K562 (cell line): ENCODE measurements at regions not wholly inside any gene's neighbourhood (a gene's known extent, or its start where the extent isn't known, plus 50 kb on each side); places are given as distances from the start of the nearest gene placed in this dataset.

Experiments
- ATAC-seq: fragments of 200-7000 bp; cut with Tn5 transposase; 3 replicates; pipeline ENCODE4 v1.9.1; 2020; ENCODE audit warnings: moderate library complexity
- BruUV-seq: library from RNA; stranded (reverse); fragments of 400-500 nt; replicated peaks from 2 replicates; lab custom pipeline; 2021; lab: Mats Ljungman, UMichigan
- CTCF ChIA-PET: fragments of 300-600 bp; formaldehyde crosslinking; extraction: SDS; loops from one replicate; lab custom pipeline; 2021; ENCODE audit warnings: low intra/inter-chr PET ratio; lab: Yijun Ruan, JAX
- POLR2A ChIA-PET: fragments of 300-600, 350-650 bp; sonication (Branson Sonifier 250); formaldehyde crosslinking; extraction: SDS; loops from one replicate; lab custom pipeline; 2021; ENCODE audit warnings: antibody characterized with exemption, inconsistent platforms; lab: Yijun Ruan, JAX
- DNase-seq, 4 experiments: peaks; one replicate each; pipeline versions ENCODE4 v3.0.0 to v3.0.0-alpha.2; 2011 to 2018; ENCODE audit warnings: low spot score in 3 of 4, mixed read lengths in 3 of 4; ENCODE audit errors: extremely low read depth in 1 of 4
- FAIRE-seq: peaks from 2 replicates; lab custom pipeline; 2011; peaks lifted over from hg19 to GRCh38; lab: Jason Lieb, UNC
- H2AFZ ChIP-seq: 2 replicates; pipeline ENCODE4 v1.6.0; 2011; ENCODE audit warnings: low read depth, low read length, control low read depth, inconsistent platforms
- H3K27ac ChIP-seq: fragments of 200-600 bp; 3 replicates; pipeline ENCODE4 v1.8.0; 2011; ENCODE audit warnings: low read depth, mild to moderate bottlenecking, control low read depth, inconsistent platforms, low read length, moderate library complexity, mixed read lengths; ENCODE audit errors: extremely low read depth
- H3K27me3 ChIP-seq, 2 experiments: fragments of 300-600 bp in 1 of 2; 2 replicates in 1 of 2; 3 replicates in 1 of 2; pipeline versions ENCODE4 v1.6.0 to v1.8.0; 2011; ENCODE audit warnings: inconsistent platforms in 2 of 2, low read length in 2 of 2, mild to moderate bottlenecking in 1 of 2, mixed read lengths in 1 of 2, moderate library complexity in 1 of 2; ENCODE audit not compliant: control insufficient read depth in 2 of 2, insufficient read depth in 2 of 2
- H3K36me3 ChIP-seq: fragments of 300-600 bp; 3 replicates; pipeline ENCODE4 v1.8.0; 2011; ENCODE audit warnings: mild to moderate bottlenecking, low read length, inconsistent platforms; ENCODE audit not compliant: control insufficient read depth, insufficient read depth
- H3K4me1 ChIP-seq, 2 experiments: fragments of 200-600 bp in 1 of 2; replicated peaks in 1 of 2; 2 replicates in 1 of 2; 3 replicates in 1 of 2; pipeline versions ENCODE4 v1.5.1 to v1.8.0; 2011; ENCODE audit warnings: inconsistent platforms in 2 of 2, low read length in 2 of 2, mild to moderate bottlenecking in 1 of 2, mixed read lengths in 1 of 2, moderate library complexity in 1 of 2; ENCODE audit not compliant: control insufficient read depth in 2 of 2, insufficient read depth in 2 of 2
- H3K4me2 ChIP-seq: 2 replicates; pipeline ENCODE4 v1.6.1; 2011; ENCODE audit warnings: low read length, control low read depth, inconsistent platforms, mixed read lengths; ENCODE audit not compliant: insufficient read depth
- H3K4me3 ChIP-seq: fragments of 200-600 bp; sonication (generic), shearing (Covaris generic); 2 replicates; pipeline ENCODE4 v1.5.1; 2016; ENCODE audit warnings: control low read depth, inconsistent platforms
- H3K79me2 ChIP-seq: fragments of 200-600 bp; 3 replicates; pipeline ENCODE4 v1.8.0; 2011; ENCODE audit warnings: low read length, inconsistent platforms; ENCODE audit not compliant: control insufficient read depth, insufficient read depth
- H3K9ac ChIP-seq, 2 experiments: 2 replicates each; pipeline versions ENCODE4 v1.6.0 to v1.6.1; 2011; ENCODE audit warnings: low read depth in 2 of 2, low read length in 2 of 2, control low read depth in 1 of 2, inconsistent platforms in 1 of 2, mild to moderate bottlenecking in 1 of 2, mixed read lengths in 1 of 2; ENCODE audit not compliant: insufficient read depth in 1 of 2
- H3K9me1 ChIP-seq: one replicate; pipeline ENCODE4 v1.6.0; 2011; ENCODE audit warnings: inconsistent platforms, mild to moderate bottlenecking, low read length, moderate library complexity; ENCODE audit not compliant: control insufficient read depth, insufficient read depth
- H3K9me3 ChIP-seq: replicated peaks from 2 replicates; pipeline ENCODE4 v1.5.1; 2011; ENCODE audit warnings: low read depth, low read length, inconsistent platforms; ENCODE audit not compliant: control insufficient read depth, insufficient read depth
- H4K20me1 ChIP-seq: replicated peaks from 2 replicates; pipeline ENCODE4 v1.6.1; 2011; ENCODE audit warnings: low read length, inconsistent platforms, mixed read lengths; ENCODE audit not compliant: control insufficient read depth, insufficient read depth
- BRD9 ChIP-seq: fragments of 450-650 bp; IDR thresholded peaks from 2 replicates; pipeline ENCODE4 v1.6.1; 2018; ENCODE audit warnings: low read depth; ENCODE audit not compliant: partially characterized antibody
- C11orf30 ChIP-seq: fragments of 450-650 bp; IDR thresholded peaks from 2 replicates; pipeline ENCODE4 v1.6.1; 2016; ENCODE audit warnings: low read depth, mild to moderate bottlenecking
- CAMTA2 ChIP-seq: fragments of 250-450 bp; sonication (Bioruptor Pico); conservative IDR thresholded peaks from 2 replicates; pipeline ENCODE4 v1.5.1; 2022
- DNMT1 ChIP-seq: fragments of 450-650 bp; IDR thresholded peaks from 2 replicates; pipeline ENCODE4 v1.6.1; 2016; ENCODE audit warnings: antibody characterized with exemption, mild to moderate bottlenecking
- ELF4 ChIP-seq: fragments of 450-650 bp; formaldehyde crosslinking; IDR thresholded peaks from 2 replicates; pipeline ENCODE4 v1.4.0; 2022; ENCODE audit warnings: missing genetic modification characterization
- EP300 ChIP-seq: IDR thresholded peaks from 2 replicates; pipeline ENCODE4 v1.6.1; 2012; ENCODE audit warnings: low read length, improper control_type of control experiment
- GABPB1 ChIP-seq: sonication (generic); formaldehyde crosslinking; IDR thresholded peaks from 2 replicates; pipeline ENCODE4 v1.8.0; 2022; ENCODE audit warnings: mild to moderate bottlenecking, missing genetic modification reagents
- HCFC1 ChIP-seq: IDR thresholded peaks from 2 replicates; pipeline ENCODE4 v1.6.1; 2012; ENCODE audit warnings: low read depth, low read length, improper control_type of control experiment
- KHSRP ChIP-seq: fragments of 450-650 bp; IDR thresholded peaks from 2 replicates; pipeline ENCODE4 v1.6.1; 2017
- MYNN ChIP-seq, 2 experiments: sonication (generic); formaldehyde crosslinking in 1 of 2; IDR thresholded peaks; 2 replicates each; pipeline versions ENCODE4 v1.5.0 to v1.6.1; 2016 to 2020; ENCODE audit warnings: antibody characterized with exemption in 1 of 2, missing genetic modification reagents in 1 of 2
- RUNX1 ChIP-seq: sonication (generic); IDR thresholded peaks from 2 replicates; pipeline ENCODE4 v1.6.1; 2016; ENCODE audit warnings: antibody characterized with exemption, low read depth
- SIN3B ChIP-seq: fragments of 450-650 bp; IDR thresholded peaks from 2 replicates; pipeline ENCODE4 v1.6.1; 2017; ENCODE audit warnings: low read depth, mild to moderate bottlenecking, moderate library complexity
- SMC3 ChIP-seq: conservative IDR thresholded peaks from 2 replicates; pipeline ENCODE4 v1.6.1; 2011; ENCODE audit warnings: low read depth, low read length, improper control_type of control experiment; ENCODE audit not compliant: insufficient read depth
- THRAP3 ChIP-seq: fragments of 450-650 bp; IDR thresholded peaks from 2 replicates; pipeline ENCODE4 v1.6.1; 2016; ENCODE audit warnings: mild to moderate bottlenecking, inconsistent platforms, borderline replicate concordance
- TSC22D4 ChIP-seq: fragments of 450-650 bp; IDR thresholded peaks from 2 replicates; pipeline ENCODE4 v1.6.1; 2016; ENCODE audit warnings: missing genetic modification characterization, missing biosample characterization, control low read depth
- in situ Hi-C: fragments of 300-500 bp; cut with MboI; formaldehyde crosslinking; loops from 4 replicates; pipeline ENCODE4 v1.15.0; 2018; ENCODE audit warnings: inconsistent platforms, mixed read lengths
- intact Hi-C: fragments of 100-400 bp; cut with micrococcal nuclease; formaldehyde crosslinking; loops from 2 replicates; pipeline ENCODE4 v1.14.2; 2022
- TF ChIP-seq, protein P1 (sequence below): fragments of 450-650 bp; IDR thresholded peaks from 2 replicates; pipeline ENCODE4 v1.6.1; 2016
- TF ChIP-seq, protein P2 (sequence below): fragments of 250-450 bp; sonication (Bioruptor Pico); IDR thresholded peaks from 2 replicates; pipeline ENCODE4 v1.5.0; 2021; ENCODE audit warnings: mild to moderate bottlenecking, moderate library complexity

GRCh38 chr21:41635874-41636273, 127.9 kb upstream of the TMPRSS2 start:
- TF ChIP-seq BRD9 (no peak), CAMTA2 (CRISPR knock-in tag) (no peak), SMC3 (no peak), SIN3B (no peak), EP300 (no peak), GABPB1 (CRISPR knock-in tag) (no peak), MYNN (IDR thresholded peaks at IDR 0.05) (no peak), MYNN (CRISPR knock-in tag; IDR thresholded peaks at IDR 0.05) (no peak), KHSRP (no peak), ELF4 (CRISPR knock-in tag) (0 out of 2 replicates have a peak, but pooled peaks have one; percentile 28), RUNX1 (no peak), C11orf30 (no peak), TSC22D4 (tag) (0 out of 2 replicates have a peak, but pooled peaks have one; percentile 78), DNMT1 (no peak), THRAP3 (no peak), HCFC1 (no peak)
- TF ChIP-seq, protein P1, sequence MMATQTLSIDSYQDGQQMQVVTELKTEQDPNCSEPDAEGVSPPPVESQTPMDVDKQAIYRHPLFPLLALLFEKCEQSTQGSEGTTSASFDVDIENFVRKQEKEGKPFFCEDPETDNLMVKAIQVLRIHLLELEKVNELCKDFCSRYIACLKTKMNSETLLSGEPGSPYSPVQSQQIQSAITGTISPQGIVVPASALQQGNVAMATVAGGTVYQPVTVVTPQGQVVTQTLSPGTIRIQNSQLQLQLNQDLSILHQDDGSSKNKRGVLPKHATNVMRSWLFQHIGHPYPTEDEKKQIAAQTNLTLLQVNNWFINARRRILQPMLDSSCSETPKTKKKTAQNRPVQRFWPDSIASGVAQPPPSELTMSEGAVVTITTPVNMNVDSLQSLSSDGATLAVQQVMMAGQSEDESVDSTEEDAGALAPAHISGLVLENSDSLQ = 0 out of 2 replicates have a peak, but pooled peaks have one; percentile 8
- TF ChIP-seq, protein P2, sequence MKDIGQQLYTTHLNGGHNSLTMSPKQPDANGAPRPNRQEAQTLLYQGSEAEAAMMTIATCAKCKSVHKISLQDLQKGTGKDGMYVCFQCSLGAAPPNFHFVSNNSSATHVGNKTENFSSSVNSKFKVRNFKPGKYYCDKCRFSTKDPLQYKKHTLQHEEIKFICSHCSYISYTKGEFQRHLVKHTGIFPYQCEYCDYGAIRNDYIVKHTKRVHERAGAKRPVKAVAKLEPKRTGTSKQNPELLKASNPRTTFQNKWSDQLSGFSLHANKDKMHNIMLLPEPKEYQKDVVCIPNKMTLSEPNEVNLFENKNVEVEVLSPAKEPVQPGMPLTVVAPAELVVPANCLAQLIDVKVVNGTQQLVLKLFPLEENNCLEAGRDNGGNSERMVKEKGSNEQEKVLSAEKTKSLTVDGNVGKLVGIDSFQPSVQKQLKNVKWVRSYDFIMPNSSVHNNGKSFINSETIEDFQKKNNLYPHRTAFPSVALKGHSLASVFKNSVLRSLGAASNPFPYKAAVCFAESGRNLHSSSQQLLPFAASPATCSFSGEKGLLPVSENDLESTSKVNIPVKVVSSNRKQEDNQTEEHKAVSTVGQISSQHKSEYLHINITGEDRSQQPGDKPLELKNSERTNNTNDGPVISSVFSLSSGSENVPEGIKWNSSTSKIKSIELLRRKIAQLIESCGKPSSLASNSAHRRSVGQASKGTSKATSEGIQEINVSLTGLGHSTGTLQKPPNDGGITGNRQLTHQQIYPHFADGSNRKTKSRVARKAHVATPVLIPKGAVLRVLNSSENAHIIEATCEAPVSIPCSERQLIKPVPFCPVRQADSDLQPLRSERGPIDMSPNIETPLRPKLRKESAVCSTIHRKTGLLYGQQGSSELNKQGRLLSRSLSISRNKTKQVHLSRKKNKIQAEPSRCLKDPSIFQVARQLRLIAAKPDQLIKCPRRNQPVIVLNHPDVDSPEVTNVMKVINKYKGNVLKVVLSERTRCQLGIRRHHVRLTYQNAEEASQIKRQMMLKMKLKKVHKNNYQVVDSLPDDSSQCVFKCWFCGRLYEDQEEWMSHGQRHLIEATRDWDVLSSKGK (CRISPR knock-in tag) = no peak
- Histone ChIP-seq H3K79me2 (no peaks in the 10 kb centered on the region), H3K27ac (no peak overlapping the region), H3K9ac (no peak overlapping the region), H3K27me3 (peaks cover 4 to 26% of the 10 kb centered on the region in 2 experiments; a peak in 2 of 5 replicates), H2AFZ (no peak overlapping the region), H3K36me3 (no peaks in the 10 kb centered on the region), H4K20me1 (no peaks in the 10 kb centered on the region; the same call in 1 of the 2 replicates), H3K9me3 (no peaks in the 10 kb centered on the region), H3K4me2 (no peak overlapping the region), H3K4me3 (no peak overlapping the region), H3K4me1 (peaks cover 0 to 2% of the 10 kb centered on the region in 2 experiments; a peak in 1 of 5 replicates), H3K9me1 (peaks cover 2% of the 10 kb centered on the region)
- CTCF ChIA-PET = no interaction called here
- in situ Hi-C loops (no loop called here), intact Hi-C loops (no loop called here)
- POLR2A ChIA-PET = no interaction called here
- ATAC-seq (no peak), DNase-seq (no peak), FAIRE-seq (no peak)
- no TSS peak for BruUV-seq
